CD4-positive, CD25-positive, alpha-beta regulatory T cell (primary cell): ENCODE measurements at regions not wholly inside any gene's neighbourhood (a gene's known extent, or its start where the extent isn't known, plus 50 kb on each side); places are given as distances from the start of the nearest gene placed in this dataset.
"Not testable (repeated sequence)": the region's sequence is repeated elsewhere in the genome, so short reads cannot be mapped to it uniquely, and the experiment has no call there.

Experiments
- ATAC-seq, 2 donors: fragments of 150-1000 bp; cut with Tn5 transposase; one replicate each; pipeline ENCODE4 v1.10.0; 2021; ENCODE audit warnings: low read depth in 2 of 2, moderate number of reproducible peaks in 2 of 2, moderate library complexity in 1 of 2
- DNase-seq, 3 donors: peaks; one replicate each; pipeline versions ENCODE4 v3.0.0 to v3.0.0-alpha.2; 2012 to 2022; ENCODE audit warnings: mixed read lengths in 1 of 3
- H3K27ac ChIP-seq: one replicate; pipeline ENCODE4 v1.7.0; 2013; ENCODE audit warnings: mild to moderate bottlenecking, low read length; ENCODE audit not compliant: insufficient read depth, poor library complexity, severe bottlenecking
- H3K27me3 ChIP-seq: one replicate; pipeline ENCODE4 v1.7.0; 2013; ENCODE audit warnings: low read length; ENCODE audit not compliant: control insufficient read depth, insufficient read depth
- H3K36me3 ChIP-seq: one replicate; pipeline ENCODE4 v1.7.0; 2013; ENCODE audit warnings: mild to moderate bottlenecking, low read length, moderate library complexity; ENCODE audit not compliant: control insufficient read depth, insufficient read depth
- H3K4me1 ChIP-seq: 2 replicates; pipeline ENCODE4 v1.7.0; 2013; ENCODE audit warnings: mild to moderate bottlenecking, low read length; ENCODE audit not compliant: insufficient read depth, control insufficient read depth, poor library complexity, severe bottlenecking
- H3K4me3 ChIP-seq: one replicate; pipeline ENCODE4 v1.7.0; 2013; ENCODE audit warnings: low read depth, mild to moderate bottlenecking, low read length, moderate library complexity
- H3K9me3 ChIP-seq, 2 experiments: 1 replicate in 1 of 2; 2 replicates in 1 of 2; pipeline ENCODE4 v1.7.0; 2013; ENCODE audit warnings: low read length in 2 of 2, mild to moderate bottlenecking in 1 of 2, moderate library complexity in 1 of 2; ENCODE audit not compliant: control insufficient read depth in 2 of 2
- H3K27ac Mint-ChIP-seq, 3 donors: one replicate each; pipeline ENCODE4 v1.8.0; 2020 to 2022; ENCODE audit warnings: mild to moderate bottlenecking in 3 of 3, mixed read lengths in 3 of 3, moderate library complexity in 2 of 3
- H3K27me3 Mint-ChIP-seq: one replicate; pipeline ENCODE4 v1.8.0; 2022; ENCODE audit warnings: mild to moderate bottlenecking, mixed read lengths
- H3K36me3 Mint-ChIP-seq: one replicate; pipeline ENCODE4 v1.8.0; 2020; ENCODE audit warnings: mixed read lengths
- H3K4me1 Mint-ChIP-seq, 4 donors: one replicate each; pipeline ENCODE4 v1.8.0; 2020 to 2022; ENCODE audit warnings: mixed read lengths in 4 of 4, mild to moderate bottlenecking in 1 of 4
- H3K4me3 Mint-ChIP-seq, 4 donors: one replicate each; pipeline ENCODE4 v1.8.0; 2020 to 2022; ENCODE audit warnings: mild to moderate bottlenecking in 4 of 4, mixed read lengths in 4 of 4, moderate library complexity in 3 of 4
- H3K9me3 Mint-ChIP-seq, 7 donors: one replicate each; pipeline ENCODE4 v1.8.0; 2020 to 2022; ENCODE audit warnings: mixed read lengths in 7 of 7, mild to moderate bottlenecking in 3 of 7, moderate library complexity in 2 of 7

GRCh38 chr3:66933233-66933632, 64.9 kb upstream of the KBTBD8 start:
- ATAC-seq (no peak), DNase-seq (no peak)
- Histone ChIP-seq H3K4me3 (no peak overlapping the region), H3K27me3 (no peaks in the 10 kb centered on the region), H3K36me3 (no peaks in the 10 kb centered on the region), H3K27ac (no peak overlapping the region), H3K4me1 (no peaks in the 10 kb centered on the region), H3K9me3 (no peaks in the 10 kb centered on the region)
- H3K9me3 Mint-ChIP-seq = no peaks in the 10 kb centered on the region
- H3K4me3 Mint-ChIP-seq = no peak overlapping the region
- H3K27ac Mint-ChIP-seq = no peak overlapping the region
- no peaks in the 10 kb centered on the region for H3K36me3 Mint-ChIP-seq
- H3K4me1 Mint-ChIP-seq = no peaks in the 10 kb centered on the region
- H3K27me3 Mint-ChIP-seq = peaks cover 11% of the 10 kb centered on the region

- no peaks in the 10 kb centered on the region for H3K4me1 Mint-ChIP-seq
- H3K4me3 Mint-ChIP-seq = no peak overlapping the region
Measured at GRCh38 chr3:66934041-66934440, 64.1 kb upstream of the KBTBD8 start.

DNA sequence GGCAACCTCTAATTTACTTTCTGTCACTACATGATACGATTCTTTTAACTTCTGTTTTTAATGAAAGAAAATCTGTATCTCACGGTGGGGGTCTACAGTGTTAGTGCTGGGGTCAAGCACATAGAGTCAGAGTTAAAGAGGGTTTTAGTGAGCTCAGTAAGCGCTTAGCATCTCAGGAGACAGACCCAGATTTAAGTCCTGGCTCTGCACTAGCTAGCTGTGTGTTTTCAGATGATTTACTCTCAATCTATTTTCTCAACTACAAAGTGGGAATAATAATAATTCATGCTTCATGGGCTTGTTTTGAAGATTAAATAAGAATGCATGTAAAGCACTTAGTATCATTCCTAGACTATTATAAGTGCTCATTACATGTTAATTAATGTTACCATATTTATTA, 63.4 kb upstream of the KBTBD8 start:
- Mint-ChIP-seq H3K27ac (no peak overlapping the region), H3K4me3 (no peak overlapping the region), H3K36me3 (no peaks in the 10 kb centered on the region), H3K4me1 (no peaks in the 10 kb centered on the region), H3K27me3 (peaks cover 11% of the 10 kb centered on the region), H3K9me3 (no peaks in the 10 kb centered on the region)
- H3K9me3 ChIP-seq = no peaks in the 10 kb centered on the region
- no peak overlapping the region for H3K27ac ChIP-seq
- H3K4me1 ChIP-seq = no peaks in the 10 kb centered on the region
- H3K4me3 ChIP-seq = no peak overlapping the region
- no peak for DNase-seq
- no peaks in the 10 kb centered on the region for H3K36me3 ChIP-seq
- ATAC-seq = no peak
- H3K27me3 ChIP-seq = peaks cover 2% of the 10 kb centered on the region

More at GRCh38 chr3:66934041-66934440, 64.1 kb upstream of the KBTBD8 start:
- peaks cover 11% of the 10 kb centered on the region for H3K27me3 Mint-ChIP-seq
- Histone ChIP-seq H3K4me1 (no peaks in the 10 kb centered on the region), H3K36me3 (no peaks in the 10 kb centered on the region), H3K27ac (no peak overlapping the region), H3K27me3 (no peaks in the 10 kb centered on the region), H3K9me3 (no peaks in the 10 kb centered on the region), H3K4me3 (no peak overlapping the region)
- no peaks in the 10 kb centered on the region for H3K9me3 Mint-ChIP-seq
- DNase-seq (no peak), ATAC-seq (no peak)
- no peak overlapping the region for H3K27ac Mint-ChIP-seq
- no peaks in the 10 kb centered on the region for H3K36me3 Mint-ChIP-seq

GRCh38 chr3:66937041-66937440, 61.1 kb upstream of the KBTBD8 start:
- not testable (repeated sequence) for H3K36me3 Mint-ChIP-seq, H3K27ac Mint-ChIP-seq

GRCh38 chr3:66938338-66938963, 59.7 kb upstream of the KBTBD8 start:
- no peak overlapping the region for H3K4me3 Mint-ChIP-seq
- no peaks in the 10 kb centered on the region for H3K36me3 ChIP-seq
- no peaks in the 10 kb centered on the region for H3K4me1 Mint-ChIP-seq
- peaks cover 0 to under 1% (median 0%) of the 10 kb centered on the region in 7 donors for H3K9me3 Mint-ChIP-seq
- H3K27me3 Mint-ChIP-seq = peaks cover 5% of the 10 kb centered on the region
- no peaks in the 10 kb centered on the region for H3K4me1 ChIP-seq
- ATAC-seq (no peak), DNase-seq (peak in 2 of 3 donors; percentile 22 to 59)
- H3K36me3 Mint-ChIP-seq = no peaks in the 10 kb centered on the region
- peaks cover 7% of the 10 kb centered on the region for H3K27me3 ChIP-seq
- no peak overlapping the region for H3K27ac ChIP-seq
- no peak overlapping the region for H3K4me3 ChIP-seq
- H3K27ac Mint-ChIP-seq = no peak overlapping the region
- H3K9me3 ChIP-seq = no peaks in the 10 kb centered on the region

More at GRCh38 chr3:66937041-66937440, 61.1 kb upstream of the KBTBD8 start:
- H3K4me1 ChIP-seq, H3K27me3 ChIP-seq, H3K27me3 Mint-ChIP-seq, H3K4me3 Mint-ChIP-seq, H3K27ac ChIP-seq, H3K9me3 Mint-ChIP-seq, H3K4me3 ChIP-seq, H3K36me3 ChIP-seq, H3K4me1 Mint-ChIP-seq, DNase-seq, ATAC-seq, H3K9me3 ChIP-seq: not testable (repeated sequence)

- Histone ChIP-seq H3K27me3 (peaks cover 3% of the 10 kb centered on the region), H3K36me3 (no peaks in the 10 kb centered on the region), H3K4me3 (no peak overlapping the region), H3K9me3 (no peaks in the 10 kb centered on the region), H3K4me1 (no peaks in the 10 kb centered on the region), H3K27ac (no peak overlapping the region)
- no peaks in the 10 kb centered on the region for H3K36me3 Mint-ChIP-seq
- peaks cover 8% of the 10 kb centered on the region for H3K27me3 Mint-ChIP-seq
- H3K4me3 Mint-ChIP-seq = no peak overlapping the region
- no peaks in the 10 kb centered on the region for H3K4me1 Mint-ChIP-seq
- peaks cover 0 to 2% (median 0%) of the 10 kb centered on the region in 7 donors for H3K9me3 Mint-ChIP-seq
- no peak for ATAC-seq
- no peak overlapping the region for H3K27ac Mint-ChIP-seq
- no peak for DNase-seq
Measured at GRCh38 chr3:66948041-66948440, 50.1 kb upstream of the KBTBD8 start.
